Psoas muscle (tissue), 7 donors: ENCODE measurements at regions not wholly inside any gene's neighbourhood (a gene's known extent, or its start where the extent isn't known, plus 50 kb on each side); places are given as distances from the start of the nearest gene placed in this dataset.

Experiments used
- ATAC-seq, 4 donors: fragments of 200-7000 bp; cut with Tn5 transposase; one replicate each; pipeline ENCODE4 v1.9.1; 2020; ENCODE audit warnings: moderate library complexity in 3 of 4, mild to moderate bottlenecking in 2 of 4
- DNase-seq, 2 donors: peaks; one replicate each; pipeline ENCODE4 v3.0.0-alpha.2; 2020
- H3K27ac ChIP-seq: fragments of 200-600 bp; one replicate; pipeline ENCODE4 v1.8.0; 2022
- H3K27me3 ChIP-seq, 3 donors: fragments of 200-600 bp in 1 of 3; one replicate each; pipeline versions ENCODE4 v1.6.1 to v1.8.0; 2013 to 2022; ENCODE audit warnings: low read length in 2 of 3, mild to moderate bottlenecking in 2 of 3, moderate library complexity in 1 of 3; ENCODE audit not compliant: insufficient read depth in 3 of 3
- H3K36me3 ChIP-seq, 2 donors: fragments of 200-600 bp in 1 of 2; one replicate each; pipeline versions ENCODE4 v1.6.1 to v1.8.0; 2013 to 2022; ENCODE audit warnings: low read depth in 1 of 2, mild to moderate bottlenecking in 1 of 2, moderate library complexity in 1 of 2; ENCODE audit not compliant: insufficient read depth in 1 of 2
- H3K4me1 ChIP-seq: fragments of 200-600 bp; one replicate; pipeline ENCODE4 v1.8.0; 2022
- H3K4me3 ChIP-seq: fragments of 200-600 bp; one replicate; pipeline ENCODE4 v1.8.0; 2022; ENCODE audit warnings: mild to moderate bottlenecking
- H3K9me3 ChIP-seq: fragments of 200-600 bp; one replicate; pipeline ENCODE4 v1.8.0; 2022
- WGBS, 3 donors: extraction: QIAGEN DNeasy Blood & Tissue Kit; methylation state at CpG; one replicate each; pipeline versions ENCODE4 v1.1.6 to v1.1.7; 2013; 5-methylcytosine and 5-hydroxymethylcytosine counted together
- intact Hi-C, 2 donors: fragments of 100-400 bp; cut with DNase I; formaldehyde crosslinking; loops; one replicate each; pipeline versions ENCODE4 v1.11.0 to v1.14.2; 2022
- TF ChIP-seq, protein P1 (sequence below): fragments of 200-600 bp; IDR thresholded peaks from one replicate; pipeline ENCODE4 v1.8.0; 2022; ENCODE audit warnings: antibody characterized with exemption
- donor health status: healthy with polysubstance abuse.
- donor health status: DM: no; HTN: no; CAD: no; lungs with moderate emphysema.
- donor health status: Bipolar disorder and iron deficiency.
- donor health status: healthy.
- donor health status: DM: yes; HTN: yes; CAD: no.
- donor health status: DM: no; HTN: no; CAD: no.
- donor health status: DM: yes; HTN: yes; CAD: no.

DNA sequence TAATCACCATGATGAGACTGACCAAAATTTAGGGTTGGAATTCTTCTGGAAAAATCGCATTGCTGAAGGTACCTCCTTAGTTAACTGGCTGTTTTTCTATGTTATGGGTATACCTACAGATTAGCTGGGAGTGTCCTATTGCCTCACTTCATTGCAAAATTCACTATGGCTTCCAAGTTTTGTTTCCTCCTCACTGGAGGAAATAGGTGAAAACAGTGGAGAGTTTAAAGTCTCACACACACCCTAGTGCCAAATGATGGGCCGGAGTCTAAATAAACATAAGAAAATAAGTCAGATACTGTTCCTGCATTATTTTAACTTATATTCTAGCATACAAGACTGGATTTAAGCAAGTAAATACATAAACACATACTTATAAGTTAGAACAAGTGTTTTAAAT is 98.2 kb downstream of the AHR start:
- Histone ChIP-seq H3K9me3 (no peaks in the 10 kb centered on the region), H3K27ac (no peak overlapping the region), H3K36me3 (no peaks in the 10 kb centered on the region), H3K27me3 (no peaks in the 10 kb centered on the region), H3K4me3 (no peak overlapping the region), H3K4me1 (no peaks in the 10 kb centered on the region)
- 89 to 93% (median 92%) methylated on average over 2 of the region's 2 CpGs for WGBS, 3 donors
- TF ChIP-seq, protein P1, sequence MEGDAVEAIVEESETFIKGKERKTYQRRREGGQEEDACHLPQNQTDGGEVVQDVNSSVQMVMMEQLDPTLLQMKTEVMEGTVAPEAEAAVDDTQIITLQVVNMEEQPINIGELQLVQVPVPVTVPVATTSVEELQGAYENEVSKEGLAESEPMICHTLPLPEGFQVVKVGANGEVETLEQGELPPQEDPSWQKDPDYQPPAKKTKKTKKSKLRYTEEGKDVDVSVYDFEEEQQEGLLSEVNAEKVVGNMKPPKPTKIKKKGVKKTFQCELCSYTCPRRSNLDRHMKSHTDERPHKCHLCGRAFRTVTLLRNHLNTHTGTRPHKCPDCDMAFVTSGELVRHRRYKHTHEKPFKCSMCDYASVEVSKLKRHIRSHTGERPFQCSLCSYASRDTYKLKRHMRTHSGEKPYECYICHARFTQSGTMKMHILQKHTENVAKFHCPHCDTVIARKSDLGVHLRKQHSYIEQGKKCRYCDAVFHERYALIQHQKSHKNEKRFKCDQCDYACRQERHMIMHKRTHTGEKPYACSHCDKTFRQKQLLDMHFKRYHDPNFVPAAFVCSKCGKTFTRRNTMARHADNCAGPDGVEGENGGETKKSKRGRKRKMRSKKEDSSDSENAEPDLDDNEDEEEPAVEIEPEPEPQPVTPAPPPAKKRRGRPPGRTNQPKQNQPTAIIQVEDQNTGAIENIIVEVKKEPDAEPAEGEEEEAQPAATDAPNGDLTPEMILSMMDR, result no peak
- intact Hi-C loops, result no loop called here
- ATAC-seq (no peak), DNase-seq (no peak)

DNA sequence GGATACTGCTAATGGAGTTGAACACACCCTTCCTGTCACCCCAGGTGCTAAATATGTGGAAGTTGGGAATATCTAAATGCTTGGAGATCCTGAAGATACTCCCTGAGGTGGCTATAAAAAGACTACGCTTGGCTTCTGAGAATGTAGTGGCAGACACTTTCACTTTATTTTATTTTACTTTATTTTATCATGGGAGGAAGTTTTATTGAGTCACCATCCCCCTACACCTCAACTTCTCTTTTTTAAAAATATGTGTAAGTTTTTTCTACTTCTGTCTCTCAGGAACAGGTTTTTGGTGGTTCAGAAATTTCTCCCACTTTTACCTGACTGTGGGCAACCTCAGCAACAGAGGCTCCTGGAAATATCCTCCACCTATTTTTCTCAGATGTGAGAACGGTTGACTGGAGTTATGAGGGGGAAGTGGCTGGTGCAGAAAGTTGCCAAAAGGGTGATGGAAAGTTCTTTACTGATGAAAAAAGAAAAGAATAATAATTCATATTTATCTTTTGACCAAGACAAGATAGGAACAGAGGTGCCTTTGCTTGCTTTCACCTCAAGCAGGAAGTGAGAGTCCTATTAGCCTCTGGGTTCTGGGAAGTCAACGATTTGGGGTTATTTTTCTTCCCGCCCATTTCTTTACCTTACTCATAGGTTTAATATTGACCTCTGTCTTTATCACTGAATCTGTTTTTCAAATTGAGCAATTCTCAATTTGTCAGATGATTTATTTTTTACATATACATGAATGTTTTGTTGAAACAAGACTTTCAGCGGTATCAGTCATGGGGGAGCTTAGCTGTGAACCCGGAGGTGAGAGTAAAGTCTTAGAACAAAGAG is 103.6 kb downstream of the AHR start:
- Histone ChIP-seq H3K9me3 (no peaks in the 10 kb centered on the region), H3K27me3 (no peaks in the 10 kb centered on the region), H3K27ac (no peak overlapping the region), H3K4me1 (no peaks in the 10 kb centered on the region), H3K36me3 (no peaks in the 10 kb centered on the region), H3K4me3 (no peak overlapping the region)
- DNase-seq (no peak), ATAC-seq (no peak)
- WGBS, 3 donors, result 83 to 88% (median 83%) methylated on average over 6 of the region's 6 CpGs
- intact Hi-C loops, result no loop called here
- TF ChIP-seq, protein P1, result no peak

DNA sequence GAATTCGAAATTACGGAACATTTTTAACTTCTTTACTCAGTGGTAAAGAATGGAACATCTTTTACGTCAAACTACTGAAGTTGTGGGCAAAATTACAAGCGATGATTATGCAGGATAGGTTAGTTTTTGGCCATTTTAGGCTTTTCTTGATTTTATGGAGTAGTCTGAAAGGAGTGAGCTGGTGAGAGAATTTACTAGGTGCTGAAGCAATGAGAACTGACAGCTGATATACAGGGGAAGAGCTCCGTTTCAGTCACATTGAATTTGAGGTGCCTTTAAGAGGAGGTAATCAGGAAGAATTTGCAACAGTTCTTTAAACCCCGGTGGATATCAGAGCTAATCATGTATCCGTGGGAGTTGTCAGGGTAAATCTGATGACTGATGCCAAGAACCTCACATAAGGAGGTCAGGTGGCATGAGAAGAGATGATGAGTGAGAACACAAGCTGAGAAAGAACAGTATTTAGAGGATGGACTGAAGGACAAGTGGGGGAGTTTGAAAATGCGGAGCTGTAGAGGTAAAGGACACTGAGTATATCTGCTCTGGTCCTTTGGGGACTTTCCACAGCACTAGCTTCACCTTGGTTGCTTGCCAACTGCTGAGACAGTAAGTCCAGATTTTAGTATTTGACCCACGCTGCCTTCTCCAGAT is 104.3 kb downstream of the AHR start:
- ATAC-seq (no peak), DNase-seq (no peak)
- H3K4me3 ChIP-seq, result no peak overlapping the region
- no peak overlapping the region for H3K27ac ChIP-seq
- H3K9me3 ChIP-seq, result no peaks in the 10 kb centered on the region
- H3K4me1 ChIP-seq, result no peaks in the 10 kb centered on the region
- no peaks in the 10 kb centered on the region for H3K27me3 ChIP-seq
- intact Hi-C loops, result no loop called here
- WGBS, 3 donors, result 65 to 76% (median 65%) methylated on average over 9 of the region's 9 CpGs
- no peaks in the 10 kb centered on the region for H3K36me3 ChIP-seq
- TF ChIP-seq, protein P1, result no peak

DNA sequence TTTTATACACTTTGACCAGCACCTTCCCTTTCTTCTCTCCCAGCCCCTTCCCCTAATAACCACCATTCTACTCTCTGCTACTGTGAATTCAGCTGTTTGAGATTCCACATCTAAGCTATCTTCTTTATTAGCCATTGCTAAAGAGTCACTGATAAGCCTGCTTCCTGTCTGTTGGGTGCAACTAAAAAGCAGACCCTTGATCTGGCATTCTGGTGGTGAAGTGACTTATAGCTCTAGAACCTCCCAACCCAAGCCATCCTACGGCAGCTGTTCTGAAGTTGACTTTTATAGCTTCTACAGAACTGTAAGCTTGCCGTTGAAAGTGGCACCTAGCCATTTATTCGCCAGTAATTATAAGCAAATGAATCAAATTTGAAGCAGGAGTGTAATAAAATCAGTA is 105.6 kb downstream of the AHR start:
- Histone ChIP-seq H3K27me3 (no peaks in the 10 kb centered on the region), H3K36me3 (no peaks in the 10 kb centered on the region), H3K4me1 (no peaks in the 10 kb centered on the region), H3K4me3 (no peak overlapping the region), H3K27ac (no peak overlapping the region), H3K9me3 (no peaks in the 10 kb centered on the region)
- TF ChIP-seq, protein P1, result no peak
- no peak for DNase-seq
- intact Hi-C loops, result no loop called here
- no peak for ATAC-seq
- 40 to 46% (median 42%) methylated on average over 3 of the region's 3 CpGs for WGBS, 3 donors
